ENCODE measurements at regions not wholly inside any gene's neighbourhood (a gene's known extent, or its start where the extent isn't known, plus 50 kb on each side); places are given as distances from the start of the nearest gene placed in this dataset.

DNA sequence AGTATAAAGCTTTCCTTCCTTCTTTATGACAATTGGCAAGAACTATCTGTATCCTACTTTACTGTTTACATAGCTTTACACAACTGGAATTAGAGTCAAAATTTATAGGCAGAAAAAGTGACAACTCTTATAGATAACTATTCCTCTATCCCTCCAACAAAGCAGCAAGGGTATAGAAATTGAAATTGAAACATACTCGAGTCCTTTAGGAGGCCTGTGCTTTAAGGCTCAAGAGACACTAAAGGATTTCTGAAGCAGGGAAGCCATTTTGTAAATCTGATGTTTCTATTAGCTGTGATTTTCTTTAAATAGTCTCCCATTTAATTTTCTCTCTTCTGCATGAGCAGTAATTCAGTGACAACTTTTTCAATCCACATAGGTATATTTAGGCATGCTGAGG, 567.6 kb upstream of the MAN1A1 start:
- CTCF ChIA-PET, result no interaction called here
- POLR2A ChIA-PET, result no interaction called here
- DNase-seq (ENCODE audit: low read depth, low spot score), result no peak
- TF ChIP-seq, protein P1, sequence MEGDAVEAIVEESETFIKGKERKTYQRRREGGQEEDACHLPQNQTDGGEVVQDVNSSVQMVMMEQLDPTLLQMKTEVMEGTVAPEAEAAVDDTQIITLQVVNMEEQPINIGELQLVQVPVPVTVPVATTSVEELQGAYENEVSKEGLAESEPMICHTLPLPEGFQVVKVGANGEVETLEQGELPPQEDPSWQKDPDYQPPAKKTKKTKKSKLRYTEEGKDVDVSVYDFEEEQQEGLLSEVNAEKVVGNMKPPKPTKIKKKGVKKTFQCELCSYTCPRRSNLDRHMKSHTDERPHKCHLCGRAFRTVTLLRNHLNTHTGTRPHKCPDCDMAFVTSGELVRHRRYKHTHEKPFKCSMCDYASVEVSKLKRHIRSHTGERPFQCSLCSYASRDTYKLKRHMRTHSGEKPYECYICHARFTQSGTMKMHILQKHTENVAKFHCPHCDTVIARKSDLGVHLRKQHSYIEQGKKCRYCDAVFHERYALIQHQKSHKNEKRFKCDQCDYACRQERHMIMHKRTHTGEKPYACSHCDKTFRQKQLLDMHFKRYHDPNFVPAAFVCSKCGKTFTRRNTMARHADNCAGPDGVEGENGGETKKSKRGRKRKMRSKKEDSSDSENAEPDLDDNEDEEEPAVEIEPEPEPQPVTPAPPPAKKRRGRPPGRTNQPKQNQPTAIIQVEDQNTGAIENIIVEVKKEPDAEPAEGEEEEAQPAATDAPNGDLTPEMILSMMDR (IDR thresholded peaks at IDR 0.05; ENCODE audit: insufficient read depth, low read length, missing control alignments), result no peak
- H3K4me3 ChIP-seq (ENCODE audit: low read depth, low read length), result no peak overlapping the region

DNA sequence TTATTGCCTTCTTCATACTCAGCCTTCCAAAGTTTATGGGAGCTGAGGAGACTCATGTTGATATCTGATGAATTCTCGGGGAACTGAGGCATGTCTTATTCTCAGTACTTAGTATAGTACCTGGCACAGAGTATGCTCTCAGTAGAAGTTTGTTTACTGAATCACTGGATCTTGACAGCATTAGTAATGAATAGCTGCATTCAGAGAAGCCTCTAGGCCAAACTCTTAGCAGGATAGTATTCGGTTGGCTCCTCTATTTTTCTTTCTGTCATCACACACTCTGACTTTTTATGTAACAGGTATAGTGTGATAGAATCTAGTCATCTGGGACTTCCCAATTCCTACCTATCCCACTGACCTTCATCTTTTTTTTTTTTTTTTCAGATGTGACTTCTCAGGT, 566.4 kb upstream of the MAN1A1 start:
- H3K4me3 ChIP-seq (ENCODE audit: low read depth, low read length), result no peak overlapping the region
- no peak for DNase-seq (ENCODE audit: low read depth, low spot score)
- ChIA-PET POLR2A (no interaction called here), CTCF (no interaction called here)
- TF ChIP-seq, protein P1 (IDR thresholded peaks at IDR 0.05; ENCODE audit: insufficient read depth, low read length, missing control alignments), result no peak

DNA sequence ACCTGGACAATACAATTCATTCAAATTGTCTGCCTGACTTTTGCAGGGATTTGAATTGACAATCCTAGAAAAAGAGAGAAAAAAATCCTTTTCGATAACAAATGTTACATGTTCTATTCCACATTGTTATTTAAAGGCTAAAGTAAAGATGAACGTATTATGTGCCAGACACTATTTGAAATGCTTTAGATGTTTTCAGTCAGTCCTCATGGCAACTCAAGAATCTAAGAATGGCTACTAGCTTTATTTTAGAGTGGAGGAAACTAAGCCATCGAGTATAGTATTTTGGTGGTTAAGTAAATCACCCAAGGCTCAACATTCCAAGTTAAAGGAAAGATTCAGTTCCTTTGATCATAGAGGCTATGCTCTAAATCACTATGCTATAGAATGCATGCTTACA, 558.6 kb upstream of the MAN1A1 start:
- H3K4me3 ChIP-seq (ENCODE audit: low read depth, low read length), result no peak overlapping the region
- POLR2A ChIA-PET, result no interaction called here
- CTCF ChIA-PET, result no interaction called here
- no peak for DNase-seq (ENCODE audit: low read depth, low spot score)
- TF ChIP-seq, protein P1 (IDR thresholded peaks at IDR 0.05; ENCODE audit: insufficient read depth, low read length, missing control alignments), result no peak

DNA sequence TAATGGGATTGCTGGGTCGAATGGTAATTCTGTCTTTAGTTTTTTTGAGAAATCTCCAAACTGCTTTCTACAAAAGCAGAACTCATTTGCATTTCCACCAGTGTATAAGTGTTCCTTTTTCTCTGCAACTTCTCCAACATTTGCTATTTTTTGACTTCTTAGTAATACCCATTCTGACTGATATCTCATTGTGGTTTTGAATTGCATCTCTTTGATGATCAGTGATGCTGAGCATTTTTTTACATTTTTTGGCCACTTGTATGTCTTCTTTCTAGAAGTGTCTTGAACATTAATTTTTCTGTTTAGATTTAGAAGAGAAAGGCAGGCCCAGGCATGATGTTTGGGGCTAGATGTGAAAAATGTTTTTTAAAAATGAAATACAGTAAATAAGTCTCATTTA, 553.1 kb upstream of the MAN1A1 start:
- H3K4me3 ChIP-seq (ENCODE audit: low read depth, low read length), result no peak overlapping the region
- CTCF ChIA-PET, result no interaction called here
- DNase-seq (ENCODE audit: low read depth, low spot score), result no peak
- POLR2A ChIA-PET, result no interaction called here
- TF ChIP-seq, protein P1 (IDR thresholded peaks at IDR 0.05; ENCODE audit: insufficient read depth, low read length, missing control alignments), result no peak

DNA sequence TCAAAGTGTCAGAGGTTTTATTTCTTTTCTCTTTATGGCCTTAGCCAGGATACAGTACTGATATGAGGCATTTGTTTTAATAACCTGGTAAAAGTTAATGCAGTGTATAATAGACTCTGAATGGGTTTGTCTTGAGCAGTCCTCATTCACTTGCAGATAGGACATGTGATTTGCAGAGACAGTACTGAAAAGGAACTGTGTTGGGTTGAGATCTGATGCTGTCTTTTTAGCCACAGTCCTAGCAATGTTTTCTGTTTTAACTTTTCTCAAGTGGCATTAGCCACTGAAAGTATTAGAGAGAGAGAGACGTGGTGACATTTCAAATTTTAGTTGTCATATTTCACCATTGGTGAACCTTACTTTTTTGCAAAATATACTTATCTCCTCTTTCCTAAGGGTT, 547.2 kb upstream of the MAN1A1 start:
- DNase-seq (ENCODE audit: low read depth, low spot score), result no peak
- ChIA-PET POLR2A (no interaction called here), CTCF (no interaction called here)
- TF ChIP-seq, protein P1 (IDR thresholded peaks at IDR 0.05; ENCODE audit: insufficient read depth, low read length, missing control alignments), result no peak
- no peak overlapping the region for H3K4me3 ChIP-seq (ENCODE audit: low read depth, low read length)

DNA sequence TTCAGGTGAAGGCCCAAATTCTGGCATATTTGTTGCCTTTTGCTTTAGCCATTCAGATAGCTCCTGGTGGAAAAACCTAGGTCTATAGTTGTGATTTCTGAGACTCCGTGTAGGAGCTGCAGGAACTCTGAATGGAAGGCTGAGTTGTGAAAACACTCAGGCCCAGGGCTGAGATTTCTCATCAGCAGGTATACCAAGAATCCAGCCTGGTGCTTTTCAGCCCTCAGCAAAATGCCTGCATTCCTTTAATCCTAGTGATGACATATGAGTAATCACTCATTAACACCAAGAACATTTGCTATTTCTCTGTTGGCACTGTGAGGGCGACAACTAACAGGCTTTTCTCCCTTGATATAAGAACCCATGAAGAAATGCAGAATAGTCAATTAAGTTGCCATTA, 546.1 kb upstream of the MAN1A1 start:
- POLR2A ChIA-PET, result no interaction called here
- TF ChIP-seq, protein P1 (IDR thresholded peaks at IDR 0.05; ENCODE audit: insufficient read depth, low read length, missing control alignments), result no peak
- H3K4me3 ChIP-seq (ENCODE audit: low read depth, low read length), result no peak overlapping the region
- CTCF ChIA-PET, result no interaction called here
- DNase-seq (ENCODE audit: low read depth, low spot score), result no peak

Measured in AG04449 (cell line).